Neural progenitor cell (in vitro differentiated cells): ENCODE measurements at regions not wholly inside any gene's neighbourhood (a gene's known extent, or its start where the extent isn't known, plus 50 kb on each side); places are given as distances from the start of the nearest gene placed in this dataset.

Experiments
- DNase-seq: peaks from one replicate; pipeline ENCODE4 v3.0.0-alpha.2; 2016; ENCODE audit warnings: low spot score
- H2AFZ ChIP-seq: fragments of 200-600 bp; sonication (generic); replicated peaks from 2 replicates; pipeline ENCODE4 v1.6.1; 2016; ENCODE audit warnings: antibody characterized with exemption
- H3F3A ChIP-seq: fragments of 200-600 bp; sonication (generic); 2 replicates; pipeline ENCODE4 v1.6.1; 2016; ENCODE audit warnings: antibody characterized with exemption, low read depth
- H3K27ac ChIP-seq: fragments of 200-600 bp; sonication (generic); 2 replicates; pipeline ENCODE4 v1.5.1; 2016; ENCODE audit warnings: mild to moderate bottlenecking
- H3K27me3 ChIP-seq: fragments of 200-600 bp; sonication (generic); 2 replicates; pipeline ENCODE4 v1.6.1; 2016; ENCODE audit warnings: mild to moderate bottlenecking, moderate library complexity
- H3K36me3 ChIP-seq: fragments of 200-600 bp; sonication (generic); 2 replicates; pipeline ENCODE4 v1.5.1; 2016
- H3K4me1 ChIP-seq: fragments of 200-600 bp; sonication (generic); 2 replicates; pipeline ENCODE4 v1.6.1; 2016; ENCODE audit warnings: mixed run types
- H3K4me2 ChIP-seq: fragments of 200-600 bp; sonication (generic); 2 replicates; pipeline ENCODE4 v1.6.1; 2016
- H3K4me3 ChIP-seq: fragments of 200-600 bp; sonication (generic); 2 replicates; pipeline ENCODE4 v1.5.1; 2016
- H3K79me2 ChIP-seq: fragments of 200-600 bp; sonication (generic); 2 replicates; pipeline ENCODE4 v1.6.1; 2016; ENCODE audit warnings: low read depth
- H3K9ac ChIP-seq: fragments of 200-600 bp; sonication (generic); 2 replicates; pipeline ENCODE4 v1.6.1; 2016
- H3K9me3 ChIP-seq: fragments of 200-600 bp; sonication (generic); 2 replicates; pipeline ENCODE4 v1.5.1; 2016; ENCODE audit warnings: low read depth
- H4K20me1 ChIP-seq: fragments of 200-600 bp; sonication (generic); 2 replicates; pipeline ENCODE4 v1.6.1; 2016; ENCODE audit warnings: low read depth
- H3K27ac Mint-ChIP-seq: 3 replicates; pipeline ENCODE4 v1.8.0; 2021; ENCODE audit warnings: mixed read lengths
- H3K27me3 Mint-ChIP-seq: 2 replicates; pipeline ENCODE4 v1.8.0; 2022; ENCODE audit warnings: low read depth, mild to moderate bottlenecking, inconsistent platforms, moderate library complexity, mixed read lengths; ENCODE audit not compliant: insufficient read depth
- H3K36me3 Mint-ChIP-seq: 3 replicates; pipeline ENCODE4 v1.8.0; 2021; ENCODE audit warnings: mixed read lengths
- H3K4me1 Mint-ChIP-seq: 3 replicates; pipeline ENCODE4 v1.8.0; 2021; ENCODE audit warnings: mixed read lengths
- H3K4me3 Mint-ChIP-seq: 3 replicates; pipeline ENCODE4 v1.8.0; 2021; ENCODE audit warnings: mild to moderate bottlenecking, moderate library complexity, mixed read lengths
- H3K9me3 Mint-ChIP-seq: 3 replicates; pipeline ENCODE4 v1.8.0; 2020; ENCODE audit warnings: mixed read lengths
- CTCF ChIP-seq: fragments of 200-600 bp; sonication (generic); IDR thresholded peaks from 2 replicates; pipeline ENCODE4 v1.5.1; 2017; ENCODE audit warnings: antibody characterized with exemption, mild to moderate bottlenecking
- EZH2 ChIP-seq: fragments of 200-600 bp; sonication (generic); IDR thresholded peaks from 2 replicates; pipeline ENCODE4 v1.6.1; 2017; ENCODE audit warnings: antibody characterized with exemption, mild to moderate bottlenecking, moderate library complexity
- EZH2phosphoT487 ChIP-seq: fragments of 200-600 bp; sonication (generic); IDR thresholded peaks from 2 replicates; pipeline ENCODE4 v1.6.1; 2017; ENCODE audit warnings: antibody characterized with exemption

GRCh38 chr5:97455996-97456395 lies 272.9 kb upstream of the RIOK2 start:
- no peaks in the 10 kb centered on the region for H3K36me3 ChIP-seq
- no peaks in the 10 kb centered on the region for H3K79me2 ChIP-seq
- H3K4me3 ChIP-seq = no peak overlapping the region
- DNase-seq = no peak
- H3K27ac ChIP-seq = no peak overlapping the region
- TF ChIP-seq EZH2 = no peak
- TF ChIP-seq CTCF = no peak
- no peak for TF ChIP-seq EZH2phosphoT487
- no peaks in the 10 kb centered on the region for H3F3A ChIP-seq
- no peaks in the 10 kb centered on the region for H3K27me3 ChIP-seq
- no peaks in the 10 kb centered on the region for H3K27me3 Mint-ChIP-seq
- H3K9me3 Mint-ChIP-seq = no peaks in the 10 kb centered on the region
- no peaks in the 10 kb centered on the region for H3K36me3 Mint-ChIP-seq
- H3K4me1 ChIP-seq = no peaks in the 10 kb centered on the region
- H3K27ac Mint-ChIP-seq = no peak overlapping the region
- H3K4me3 Mint-ChIP-seq = no peak overlapping the region
- no peaks in the 10 kb centered on the region for H3K9me3 ChIP-seq
- H3K4me1 Mint-ChIP-seq = peaks cover 14% of the 10 kb centered on the region
- no peaks in the 10 kb centered on the region for H4K20me1 ChIP-seq
- no peak overlapping the region for H3K4me2 ChIP-seq
- H3K9ac ChIP-seq = no peak overlapping the region
- H2AFZ ChIP-seq = no peak overlapping the region

GRCh38 chr5:97458851-97459250 lies 275.8 kb upstream of the RIOK2 start:
- TF ChIP-seq EZH2phosphoT487 (no peak), CTCF (no peak), EZH2 (no peak)
- DNase-seq = no peak
- no peaks in the 10 kb centered on the region for H3K4me1 Mint-ChIP-seq
- no peak overlapping the region for H3K4me2 ChIP-seq
- no peak overlapping the region for H3K27ac Mint-ChIP-seq
- no peaks in the 10 kb centered on the region for H3K27me3 Mint-ChIP-seq
- no peaks in the 10 kb centered on the region for H3K36me3 ChIP-seq
- H3K9me3 Mint-ChIP-seq = no peaks in the 10 kb centered on the region
- no peaks in the 10 kb centered on the region for H3K9me3 ChIP-seq
- H3F3A ChIP-seq = no peaks in the 10 kb centered on the region
- H2AFZ ChIP-seq = no peak overlapping the region
- no peaks in the 10 kb centered on the region for H3K4me1 ChIP-seq
- H3K27me3 ChIP-seq = no peaks in the 10 kb centered on the region
- no peak overlapping the region for H3K4me3 ChIP-seq
- no peaks in the 10 kb centered on the region for H3K79me2 ChIP-seq
- H3K9ac ChIP-seq = no peak overlapping the region
- H3K4me3 Mint-ChIP-seq = no peak overlapping the region
- no peaks in the 10 kb centered on the region for H4K20me1 ChIP-seq
- H3K36me3 Mint-ChIP-seq = no peaks in the 10 kb centered on the region
- H3K27ac ChIP-seq = no peak overlapping the region

GRCh38 chr5:97471951-97472350 lies 288.9 kb upstream of the RIOK2 start:
- no peak for DNase-seq
- no peak overlapping the region for H3K4me3 ChIP-seq
- H2AFZ ChIP-seq = no peak overlapping the region
- H3K27ac Mint-ChIP-seq = no peak overlapping the region
- no peaks in the 10 kb centered on the region for H3K79me2 ChIP-seq
- no peaks in the 10 kb centered on the region for H3K27me3 ChIP-seq
- no peaks in the 10 kb centered on the region for H3K4me1 Mint-ChIP-seq
- no peaks in the 10 kb centered on the region for H3K9me3 ChIP-seq
- peaks cover 8% of the 10 kb centered on the region for H3K9me3 Mint-ChIP-seq
- H4K20me1 ChIP-seq = no peaks in the 10 kb centered on the region
- peaks cover 3% of the 10 kb centered on the region for H3K27me3 Mint-ChIP-seq
- H3K4me2 ChIP-seq = no peak overlapping the region
- H3K4me3 Mint-ChIP-seq = no peak overlapping the region
- H3K27ac ChIP-seq = no peak overlapping the region
- H3K4me1 ChIP-seq = no peaks in the 10 kb centered on the region
- no peak overlapping the region for H3K9ac ChIP-seq
- H3F3A ChIP-seq = no peaks in the 10 kb centered on the region
- TF ChIP-seq EZH2 = no peak
- no peak for TF ChIP-seq CTCF
- TF ChIP-seq EZH2phosphoT487 = no peak
- peaks cover 2% of the 10 kb centered on the region for H3K36me3 Mint-ChIP-seq
- H3K36me3 ChIP-seq = no peaks in the 10 kb centered on the region

GRCh38 chr5:97475847-97476246 lies 292.8 kb upstream of the RIOK2 start:
- H3K4me1 ChIP-seq = peaks cover 12% of the 10 kb centered on the region
- H3K4me3 Mint-ChIP-seq = no peak overlapping the region
- no peak overlapping the region for H3K27ac ChIP-seq
- H3K36me3 ChIP-seq = no peaks in the 10 kb centered on the region
- peaks cover 11% of the 10 kb centered on the region for H3K4me1 Mint-ChIP-seq
- no peaks in the 10 kb centered on the region for H4K20me1 ChIP-seq
- no peak overlapping the region for H3K27ac Mint-ChIP-seq
- no peaks in the 10 kb centered on the region for H3K9me3 Mint-ChIP-seq
- no peaks in the 10 kb centered on the region for H3K36me3 Mint-ChIP-seq
- no peak overlapping the region for H3K4me2 ChIP-seq
- H3K9ac ChIP-seq = no peak overlapping the region
- no peak for DNase-seq
- no peaks in the 10 kb centered on the region for H3K27me3 ChIP-seq
- no peak overlapping the region for H2AFZ ChIP-seq
- no peaks in the 10 kb centered on the region for H3K27me3 Mint-ChIP-seq
- no peak overlapping the region for H3K4me3 ChIP-seq
- no peaks in the 10 kb centered on the region for H3K9me3 ChIP-seq
- no peak for TF ChIP-seq EZH2phosphoT487
- TF ChIP-seq CTCF = no peak
- no peak for TF ChIP-seq EZH2
- no peaks in the 10 kb centered on the region for H3K79me2 ChIP-seq
- H3F3A ChIP-seq = no peaks in the 10 kb centered on the region
